ENCODE measurements at regions not wholly inside any gene's neighbourhood (a gene's known extent, or its start where the extent isn't known, plus 50 kb on each side); places are given as distances from the start of the nearest gene placed in this dataset.

- TF ChIP-seq CTCF (IDR thresholded peaks at IDR 0.05; ENCODE audit: low read length) (no peak), EZH2 (optimal IDR thresholded peaks at IDR 0.05; ENCODE audit: low read depth, low read length) (no peak), EZH2phosphoT487 (IDR thresholded peaks at IDR 0.05; ENCODE audit: low read length) (no peak)
Measured at GRCh38 chr3:87867001-87867400, 191.8 kb downstream of the CGGBP1 start.
